Nephron (organoid): ENCODE measurements at regions not wholly inside any gene's neighbourhood (a gene's known extent, or its start where the extent isn't known, plus 50 kb on each side); places are given as distances from the start of the nearest gene placed in this dataset.

Source experiments
- H3K27ac Mint-ChIP-seq, 3 experiments: 2 replicates each; pipeline ENCODE4 v1.8.0; 2020; ENCODE audit warnings: mixed read lengths in 3 of 3, mild to moderate bottlenecking in 2 of 3, moderate library complexity in 1 of 3
- H3K27me3 Mint-ChIP-seq: 2 replicates; pipeline ENCODE4 v1.8.0; 2021; ENCODE audit warnings: low read depth, mild to moderate bottlenecking, moderate library complexity, mixed read lengths
- H3K36me3 Mint-ChIP-seq: 2 replicates; pipeline ENCODE4 v1.8.0; 2020; ENCODE audit warnings: low read depth, mixed read lengths
- H3K4me1 Mint-ChIP-seq: 2 replicates; pipeline ENCODE4 v1.8.0; 2020; ENCODE audit warnings: mixed read lengths
- H3K4me3 Mint-ChIP-seq, 3 experiments: 2 replicates each; pipeline ENCODE4 v1.8.0; 2020; ENCODE audit warnings: mild to moderate bottlenecking in 3 of 3, mixed read lengths in 3 of 3, moderate library complexity in 2 of 3
- H3K9me3 Mint-ChIP-seq: 2 replicates; pipeline ENCODE4 v1.8.0; 2020; ENCODE audit warnings: mixed read lengths
- CTCF ChIP-seq, 3 experiments: fragments of 200-600 bp; sonication (generic); IDR thresholded peaks; one replicate each; pipeline ENCODE4 v1.5.0; 2021; ENCODE audit warnings: antibody characterized with exemption in 3 of 3; ENCODE audit not compliant: unreplicated experiment in 3 of 3

GRCh38 chr5:130279386-130279785 is 375.1 kb downstream of the CHSY3 start:
- no peak overlapping the region for H3K4me3 Mint-ChIP-seq
- no peaks in the 10 kb centered on the region for H3K9me3 Mint-ChIP-seq
- H3K4me1 Mint-ChIP-seq: no peaks in the 10 kb centered on the region
- no peaks in the 10 kb centered on the region for H3K36me3 Mint-ChIP-seq
- H3K27ac Mint-ChIP-seq: no peak overlapping the region
- no peak for TF ChIP-seq CTCF (IDR thresholded peaks at IDR 0.05; ENCODE audit: unreplicated experiment in 3 of 3)
- H3K27me3 Mint-ChIP-seq: no peaks in the 10 kb centered on the region

- Mint-ChIP-seq H3K27me3 (no peaks in the 10 kb centered on the region), H3K4me3 (no peak overlapping the region), H3K4me1 (no peaks in the 10 kb centered on the region), H3K27ac (no peak overlapping the region), H3K36me3 (no peaks in the 10 kb centered on the region), H3K9me3 (no peaks in the 10 kb centered on the region)
- TF ChIP-seq CTCF (IDR thresholded peaks at IDR 0.05; ENCODE audit: unreplicated experiment in 3 of 3): no peak
Observed at GRCh38 chr5:130278136-130278535, 373.9 kb downstream of the CHSY3 start.

- TF ChIP-seq CTCF (IDR thresholded peaks at IDR 0.05; ENCODE audit: unreplicated experiment in 3 of 3): no peak
- H3K36me3 Mint-ChIP-seq: no peaks in the 10 kb centered on the region
- no peak overlapping the region for H3K27ac Mint-ChIP-seq
- H3K4me3 Mint-ChIP-seq: no peak overlapping the region
- H3K27me3 Mint-ChIP-seq: no peaks in the 10 kb centered on the region
- no peaks in the 10 kb centered on the region for H3K4me1 Mint-ChIP-seq
- H3K9me3 Mint-ChIP-seq: no peaks in the 10 kb centered on the region
Observed at GRCh38 chr5:130277522-130277921, 373.3 kb downstream of the CHSY3 start.

GRCh38 chr5:130277002-130277401 is 372.7 kb downstream of the CHSY3 start:
- no peak overlapping the region for H3K4me3 Mint-ChIP-seq
- no peaks in the 10 kb centered on the region for H3K36me3 Mint-ChIP-seq
- H3K9me3 Mint-ChIP-seq: no peaks in the 10 kb centered on the region
- TF ChIP-seq CTCF (IDR thresholded peaks at IDR 0.05; ENCODE audit: unreplicated experiment in 3 of 3): no peak
- H3K27me3 Mint-ChIP-seq: no peaks in the 10 kb centered on the region
- no peaks in the 10 kb centered on the region for H3K4me1 Mint-ChIP-seq
- H3K27ac Mint-ChIP-seq: no peak overlapping the region

- no peaks in the 10 kb centered on the region for H3K27me3 Mint-ChIP-seq
- H3K9me3 Mint-ChIP-seq: no peaks in the 10 kb centered on the region
- H3K4me1 Mint-ChIP-seq: no peaks in the 10 kb centered on the region
- no peaks in the 10 kb centered on the region for H3K36me3 Mint-ChIP-seq
- no peak for TF ChIP-seq CTCF (IDR thresholded peaks at IDR 0.05; ENCODE audit: unreplicated experiment in 3 of 3)
- H3K27ac Mint-ChIP-seq: no peak overlapping the region
- no peak overlapping the region for H3K4me3 Mint-ChIP-seq
Observed at GRCh38 chr5:130272837-130273236, 368.6 kb downstream of the CHSY3 start.

- no peaks in the 10 kb centered on the region for H3K36me3 Mint-ChIP-seq
- TF ChIP-seq CTCF (IDR thresholded peaks at IDR 0.05; ENCODE audit: unreplicated experiment in 3 of 3): no peak
- no peaks in the 10 kb centered on the region for H3K9me3 Mint-ChIP-seq
- no peak overlapping the region for H3K27ac Mint-ChIP-seq
- H3K4me1 Mint-ChIP-seq: no peaks in the 10 kb centered on the region
- no peak overlapping the region for H3K4me3 Mint-ChIP-seq
- H3K27me3 Mint-ChIP-seq: no peaks in the 10 kb centered on the region
Observed at GRCh38 chr5:130270786-130271185, 366.5 kb downstream of the CHSY3 start.
